ENCODE measurements at regions not wholly inside any gene's neighbourhood (a gene's known extent, or its start where the extent isn't known, plus 50 kb on each side); places are given as distances from the start of the nearest gene placed in this dataset.
"Not testable (repeated sequence)": the region's sequence is repeated elsewhere in the genome, so short reads cannot be mapped to it uniquely, and the experiment has no call there.

GRCh38 chr14:89564989-89565388 is 148.0 kb upstream of the FOXN3 start:
- DNase-seq: no peak

- DNase-seq: no peak
These were observed 147.4 kb upstream of the FOXN3 start for GRCh38 chr14:89564286-89564957.

DNA sequence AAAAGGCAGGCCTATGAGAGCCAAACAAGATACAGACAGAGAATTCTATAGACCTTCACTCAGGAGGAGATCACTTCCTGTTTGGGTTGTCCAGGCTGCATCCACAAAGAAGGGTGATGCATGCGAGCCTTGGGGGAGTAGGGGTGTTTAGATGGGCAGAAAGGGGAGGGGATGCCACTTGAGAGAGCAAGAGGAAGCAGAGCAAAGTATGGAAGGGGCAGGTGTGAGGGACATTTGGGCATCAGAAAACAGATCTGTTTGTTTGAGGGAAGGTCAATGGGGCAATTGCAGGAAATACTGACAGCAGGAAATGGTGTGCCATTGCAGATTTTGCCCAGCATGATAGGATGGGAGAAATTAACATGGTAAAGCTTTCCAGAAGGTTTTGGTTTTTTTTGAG is 146.4 kb upstream of the FOXN3 start:
- no peak for DNase-seq

DNA sequence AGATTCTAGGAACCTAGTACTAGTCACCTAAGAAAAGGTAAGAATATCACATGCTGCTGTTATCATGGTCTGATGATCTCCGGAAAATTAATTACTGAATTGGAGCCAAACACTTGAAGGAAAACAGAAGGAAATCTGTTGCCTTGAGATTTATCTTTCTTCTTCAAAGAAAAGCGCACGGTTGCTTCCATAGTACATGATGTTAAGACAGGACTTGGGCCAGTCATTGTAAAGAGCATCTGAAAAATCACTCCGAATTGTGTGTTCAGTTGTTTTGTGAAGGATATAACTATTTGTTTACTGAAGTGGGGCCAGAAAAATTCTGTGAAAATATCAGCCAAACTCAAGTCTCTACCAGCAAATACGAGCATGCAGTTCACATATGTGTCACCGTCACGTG is 134.9 kb upstream of the FOXN3 start:
- DNase-seq: no peak

DNA sequence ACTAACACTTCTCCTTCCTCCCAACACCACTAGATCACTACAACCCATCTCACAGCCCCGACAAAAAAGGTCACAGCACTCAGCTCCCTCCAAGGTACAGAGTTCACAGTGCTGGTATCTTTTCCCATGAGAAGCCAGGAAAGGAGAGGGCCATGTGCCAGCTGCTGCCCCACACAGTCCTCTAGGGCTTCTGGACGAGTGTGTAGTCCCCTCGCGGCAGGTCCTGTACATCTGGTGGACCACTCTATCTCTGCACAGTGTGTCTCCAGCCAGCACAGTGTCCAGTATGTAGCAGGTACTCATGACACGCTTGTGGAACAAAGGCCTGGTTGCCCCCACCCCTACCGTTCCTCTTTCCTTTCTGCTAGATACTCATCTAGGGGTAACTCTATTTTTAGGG is 134.4 kb upstream of the FOXN3 start:
- DNase-seq: no peak

GRCh38 chr14:89550821-89551220 is 133.8 kb upstream of the FOXN3 start:
- no peak for DNase-seq

GRCh38 chr14:89549381-89550125 is 132.5 kb upstream of the FOXN3 start:
- no peak for DNase-seq

DNA sequence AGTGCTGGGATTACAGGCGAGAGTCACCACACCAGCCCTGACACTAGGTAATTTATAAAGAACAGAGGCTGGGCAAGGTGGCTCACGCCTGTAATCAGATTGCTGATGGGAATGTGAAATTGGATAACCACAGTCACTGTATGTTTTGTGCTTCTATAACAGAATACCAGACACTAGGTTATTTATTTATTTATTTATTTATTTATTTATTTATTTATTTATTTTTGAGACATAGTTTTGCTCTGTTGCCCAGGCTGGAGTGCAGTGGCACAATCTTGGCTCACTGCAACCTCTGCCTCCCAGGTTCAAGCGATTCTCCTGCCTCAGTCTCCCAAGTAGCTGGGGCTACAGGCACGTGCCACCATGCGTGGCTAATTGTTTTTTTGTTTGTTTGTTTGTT is 130.0 kb upstream of the FOXN3 start:
- not testable (repeated sequence) for DNase-seq

- no peak for DNase-seq
These were observed 127.7 kb upstream of the FOXN3 start for GRCh38 chr14:89544636-89545301.

DNA sequence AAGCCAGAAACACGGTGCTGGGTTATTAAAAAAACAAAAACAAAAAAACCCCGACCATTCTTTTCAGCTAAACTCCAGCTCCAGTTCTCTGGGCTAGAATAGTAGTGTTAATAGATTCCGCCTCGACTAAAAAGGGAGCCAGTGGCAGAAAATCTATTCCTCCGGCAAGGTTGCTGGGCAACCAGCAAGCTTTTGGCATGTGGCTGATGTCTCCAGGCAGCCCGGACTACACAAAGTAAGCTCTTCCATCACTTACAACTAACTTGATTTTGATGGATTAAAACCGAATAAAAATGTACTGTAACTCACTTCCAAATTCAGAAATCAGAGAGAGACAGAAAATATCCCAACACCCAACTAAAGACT is 126.4 kb upstream of the FOXN3 start:
- no peak for DNase-seq

DNA sequence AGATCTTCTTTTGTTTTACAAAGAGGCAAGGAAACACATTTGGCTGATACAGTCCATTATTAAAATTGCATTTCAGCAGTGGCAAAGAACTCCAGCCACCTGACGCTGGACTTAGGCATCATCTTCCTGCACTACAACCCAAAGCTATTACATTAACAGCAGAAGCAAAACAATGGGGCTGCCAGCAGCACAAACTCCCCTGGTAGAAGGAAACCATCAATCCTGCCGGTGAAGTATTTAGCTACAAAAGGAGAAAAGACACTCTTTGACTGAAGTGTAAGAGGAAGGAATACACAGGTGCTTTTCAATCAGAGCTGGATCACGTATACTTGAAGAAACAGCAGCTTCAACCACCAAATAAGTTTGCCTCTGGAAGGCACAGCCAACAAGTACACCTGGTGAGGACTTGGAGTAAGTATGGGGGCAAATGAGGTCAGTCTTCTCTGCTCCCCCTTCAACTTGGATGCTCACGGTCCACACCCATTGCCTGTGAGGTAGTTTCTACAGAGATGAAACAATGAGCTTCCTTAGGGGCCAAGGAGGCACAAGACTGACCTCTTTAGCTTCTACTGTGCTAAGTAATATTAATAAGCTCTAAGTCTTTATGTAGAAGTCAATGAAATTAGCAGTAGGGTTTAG is 125.9 kb upstream of the FOXN3 start:
- DNase-seq: no peak

DNA sequence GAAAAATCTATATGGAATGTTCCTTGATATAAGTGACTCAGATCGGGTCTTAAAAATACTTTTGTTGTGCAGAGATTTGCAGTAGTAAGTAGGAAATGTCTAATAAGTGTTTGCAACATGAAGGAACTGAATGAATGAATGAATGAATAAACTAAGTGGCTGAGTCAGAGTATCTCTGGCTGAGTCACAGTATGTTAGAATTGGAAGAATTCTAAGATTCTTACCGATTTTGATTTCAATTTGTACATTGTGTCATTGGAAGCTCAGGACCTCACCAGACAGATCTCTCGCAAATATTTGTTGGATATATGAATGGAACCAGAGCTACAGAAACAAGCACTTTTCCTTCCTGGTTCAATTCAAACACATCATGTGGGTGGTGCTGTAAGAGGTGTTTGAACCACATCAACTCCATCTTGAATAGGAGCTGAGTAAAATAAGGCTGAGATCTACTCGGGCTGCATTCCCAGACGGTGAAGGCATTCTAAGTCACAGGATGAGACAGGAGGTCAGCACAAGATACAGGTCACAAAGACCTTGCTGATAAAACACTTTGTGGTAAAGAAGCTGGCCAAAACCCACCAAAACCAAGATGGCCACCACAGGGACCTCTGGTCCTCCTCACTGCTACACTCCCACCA is 123.9 kb upstream of the FOXN3 start:
- DNase-seq: no peak

DNA sequence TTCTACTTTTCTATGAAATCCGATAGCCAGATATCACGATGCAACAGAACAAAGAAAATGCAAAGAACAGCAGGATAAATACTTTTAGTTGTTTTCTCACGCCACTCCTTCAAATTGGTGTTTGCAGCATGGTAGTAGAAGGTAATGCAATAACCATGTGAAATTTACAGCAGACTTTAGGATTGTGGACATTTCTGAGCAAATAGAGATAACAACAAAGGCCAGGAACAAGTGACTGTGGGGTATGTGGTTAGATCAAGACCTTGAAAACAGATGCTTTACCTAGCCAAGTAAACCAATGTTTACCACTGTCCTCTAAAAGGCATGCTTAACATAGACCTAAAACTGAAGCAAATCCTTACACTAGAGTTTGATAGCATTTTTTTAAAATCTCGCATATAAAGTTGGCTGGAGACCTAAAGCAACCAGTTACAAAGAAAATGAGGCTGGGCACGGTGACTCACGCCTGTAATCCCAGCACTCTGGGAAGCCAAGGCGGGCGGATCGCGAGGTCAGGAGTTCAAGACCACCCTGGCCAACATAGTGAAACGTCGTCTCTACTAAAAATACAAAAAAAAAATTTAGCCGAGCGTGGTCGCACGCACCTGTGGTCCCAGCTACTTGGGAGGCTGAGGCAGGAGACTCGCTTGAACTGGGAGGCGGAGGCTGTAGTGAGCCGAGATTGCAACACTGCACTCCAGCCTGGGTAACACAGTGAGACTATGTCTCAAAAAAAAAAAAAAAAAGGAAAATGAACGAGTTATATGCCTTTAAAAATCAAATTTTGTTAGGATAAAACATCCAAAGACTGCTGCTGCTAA is 123.2 kb upstream of the FOXN3 start:
- DNase-seq: no peak

- no peak for DNase-seq
These were observed 120.9 kb upstream of the FOXN3 start for GRCh38 chr14:89537911-89538310.

DNA sequence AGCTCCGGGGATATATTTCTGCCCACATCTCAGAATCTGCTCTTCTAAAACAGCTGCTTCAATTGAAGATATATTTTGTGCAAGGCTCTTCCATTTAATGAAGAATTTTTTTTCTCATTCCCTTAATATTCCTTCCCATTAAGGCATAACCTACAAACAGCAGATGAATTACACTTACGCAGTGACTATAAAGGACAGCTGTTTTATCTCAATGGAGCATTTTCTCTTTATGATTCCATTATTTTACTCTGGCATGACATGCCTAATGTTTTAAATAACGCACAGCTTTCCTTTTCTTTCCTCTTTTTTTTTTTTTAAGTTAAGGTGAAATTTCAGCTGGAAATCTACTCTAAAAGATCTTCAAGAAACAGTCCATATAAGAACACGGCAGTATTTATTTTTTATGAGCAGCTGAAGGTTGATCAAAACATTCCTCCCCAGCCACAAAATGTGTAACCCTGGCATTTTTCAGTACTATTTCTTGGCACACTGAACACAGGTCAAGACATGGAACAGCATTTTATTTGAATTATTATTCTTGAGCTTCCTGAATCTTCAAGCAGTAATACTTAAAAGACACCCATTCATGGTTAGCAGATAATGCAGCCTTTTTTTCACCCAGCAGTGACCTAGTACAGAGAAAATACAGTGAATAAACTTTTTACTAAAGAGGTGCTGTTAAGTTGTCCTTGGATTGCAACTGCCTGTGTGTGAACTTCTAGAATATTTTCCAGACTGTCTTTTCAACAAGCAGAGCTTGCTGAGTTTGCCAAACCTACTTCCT is 118.1 kb upstream of the FOXN3 start:
- DNase-seq: no peak

DNA sequence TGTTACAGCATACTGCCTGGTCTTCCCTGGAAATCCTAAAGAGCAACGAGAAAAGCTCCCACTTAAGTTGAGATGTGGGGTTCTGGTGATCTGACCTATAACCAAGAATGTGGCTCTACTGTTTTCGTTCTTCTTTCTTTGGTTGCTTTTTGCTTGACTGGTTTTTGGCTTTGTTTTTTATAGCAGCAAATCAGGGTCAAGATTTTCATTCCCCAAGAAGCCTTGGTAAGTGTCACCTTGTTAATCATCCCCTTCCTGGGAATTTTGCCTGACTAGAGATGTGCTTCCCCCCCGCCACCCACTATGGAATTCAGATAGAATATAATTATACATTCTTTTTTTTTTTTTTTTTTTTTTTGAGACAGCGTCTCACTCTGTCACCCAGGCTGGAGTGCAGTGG is 116.7 kb upstream of the FOXN3 start:
- DNase-seq: no peak

GRCh38 chr14:89533136-89533535 is 116.1 kb upstream of the FOXN3 start:
- DNase-seq: no peak

DNA sequence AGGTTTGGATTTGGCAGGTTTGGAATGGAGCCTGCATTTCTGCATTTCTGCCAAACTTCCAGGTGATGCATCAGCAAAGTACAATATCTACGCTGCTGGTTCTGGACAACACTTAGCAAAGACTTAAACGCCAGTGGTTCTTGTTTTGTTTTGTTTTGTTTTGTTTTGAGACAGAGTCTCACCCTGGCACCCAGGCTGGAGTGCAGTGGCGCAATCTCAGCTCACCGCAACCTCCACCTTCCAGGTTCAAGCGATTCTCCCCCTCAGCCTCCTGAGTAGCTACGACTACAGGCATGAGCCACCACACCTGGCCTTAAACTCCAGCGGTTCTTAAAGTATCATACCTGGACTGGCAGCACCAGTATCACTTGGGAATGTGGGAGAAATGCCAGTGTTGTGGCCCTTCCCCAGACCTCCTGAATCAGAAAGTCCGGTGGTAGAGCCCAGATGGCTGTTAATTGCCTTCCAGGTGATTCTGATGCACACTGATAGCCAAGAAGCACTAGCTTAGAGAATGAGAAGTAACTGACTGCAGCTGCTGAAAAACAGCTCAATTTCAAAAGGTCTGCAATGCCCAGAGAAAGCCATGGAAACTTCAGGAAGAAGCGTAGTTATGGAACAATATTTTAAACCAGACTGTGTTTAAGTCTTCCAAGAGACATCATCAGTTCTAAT is 114.8 kb upstream of the FOXN3 start:
- no peak for DNase-seq

GRCh38 chr14:89524990-89525667 is 108.1 kb upstream of the FOXN3 start:
- DNase-seq: no peak

GRCh38 chr14:89524412-89524811 is 107.4 kb upstream of the FOXN3 start:
- DNase-seq: no peak
